Panc1 (cell line): ENCODE measurements at regions not wholly inside any gene's neighbourhood (a gene's known extent, or its start where the extent isn't known, plus 50 kb on each side); places are given as distances from the start of the nearest gene placed in this dataset.

Experiments used
- POLR2AphosphoS5 ChIP-seq: IDR thresholded peaks from 2 replicates; pipeline ENCODE4 v1.6.1; 2012; ENCODE audit warnings: mild to moderate bottlenecking, low read depth, low read length, moderate library complexity
- TCF7L2 ChIP-seq: IDR thresholded peaks from 2 replicates; pipeline ENCODE4 v1.6.1; 2011; ENCODE audit warnings: mild to moderate bottlenecking, low read depth, low read length, inconsistent platforms
- TF ChIP-seq, protein P1 (sequence below): fragments of 450-650 bp; IDR thresholded peaks from 2 replicates; pipeline ENCODE4 v1.5.1; 2017; ENCODE audit warnings: mild to moderate bottlenecking
- TF ChIP-seq, protein P2 (sequence below), 2 experiments: IDR thresholded peaks; 2 replicates each; pipeline ENCODE4 v1.6.1; 2011 to 2012; ENCODE audit warnings: low read depth in 2 of 2, control low read depth in 1 of 2, low read length in 1 of 2, mild to moderate bottlenecking in 1 of 2, moderate library complexity in 1 of 2; ENCODE audit not compliant: insufficient read depth in 1 of 2

- TF ChIP-seq, protein P1, sequence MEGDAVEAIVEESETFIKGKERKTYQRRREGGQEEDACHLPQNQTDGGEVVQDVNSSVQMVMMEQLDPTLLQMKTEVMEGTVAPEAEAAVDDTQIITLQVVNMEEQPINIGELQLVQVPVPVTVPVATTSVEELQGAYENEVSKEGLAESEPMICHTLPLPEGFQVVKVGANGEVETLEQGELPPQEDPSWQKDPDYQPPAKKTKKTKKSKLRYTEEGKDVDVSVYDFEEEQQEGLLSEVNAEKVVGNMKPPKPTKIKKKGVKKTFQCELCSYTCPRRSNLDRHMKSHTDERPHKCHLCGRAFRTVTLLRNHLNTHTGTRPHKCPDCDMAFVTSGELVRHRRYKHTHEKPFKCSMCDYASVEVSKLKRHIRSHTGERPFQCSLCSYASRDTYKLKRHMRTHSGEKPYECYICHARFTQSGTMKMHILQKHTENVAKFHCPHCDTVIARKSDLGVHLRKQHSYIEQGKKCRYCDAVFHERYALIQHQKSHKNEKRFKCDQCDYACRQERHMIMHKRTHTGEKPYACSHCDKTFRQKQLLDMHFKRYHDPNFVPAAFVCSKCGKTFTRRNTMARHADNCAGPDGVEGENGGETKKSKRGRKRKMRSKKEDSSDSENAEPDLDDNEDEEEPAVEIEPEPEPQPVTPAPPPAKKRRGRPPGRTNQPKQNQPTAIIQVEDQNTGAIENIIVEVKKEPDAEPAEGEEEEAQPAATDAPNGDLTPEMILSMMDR, result no peak
- TF ChIP-seq POLR2AphosphoS5, result no peak
- TF ChIP-seq, protein P2, sequence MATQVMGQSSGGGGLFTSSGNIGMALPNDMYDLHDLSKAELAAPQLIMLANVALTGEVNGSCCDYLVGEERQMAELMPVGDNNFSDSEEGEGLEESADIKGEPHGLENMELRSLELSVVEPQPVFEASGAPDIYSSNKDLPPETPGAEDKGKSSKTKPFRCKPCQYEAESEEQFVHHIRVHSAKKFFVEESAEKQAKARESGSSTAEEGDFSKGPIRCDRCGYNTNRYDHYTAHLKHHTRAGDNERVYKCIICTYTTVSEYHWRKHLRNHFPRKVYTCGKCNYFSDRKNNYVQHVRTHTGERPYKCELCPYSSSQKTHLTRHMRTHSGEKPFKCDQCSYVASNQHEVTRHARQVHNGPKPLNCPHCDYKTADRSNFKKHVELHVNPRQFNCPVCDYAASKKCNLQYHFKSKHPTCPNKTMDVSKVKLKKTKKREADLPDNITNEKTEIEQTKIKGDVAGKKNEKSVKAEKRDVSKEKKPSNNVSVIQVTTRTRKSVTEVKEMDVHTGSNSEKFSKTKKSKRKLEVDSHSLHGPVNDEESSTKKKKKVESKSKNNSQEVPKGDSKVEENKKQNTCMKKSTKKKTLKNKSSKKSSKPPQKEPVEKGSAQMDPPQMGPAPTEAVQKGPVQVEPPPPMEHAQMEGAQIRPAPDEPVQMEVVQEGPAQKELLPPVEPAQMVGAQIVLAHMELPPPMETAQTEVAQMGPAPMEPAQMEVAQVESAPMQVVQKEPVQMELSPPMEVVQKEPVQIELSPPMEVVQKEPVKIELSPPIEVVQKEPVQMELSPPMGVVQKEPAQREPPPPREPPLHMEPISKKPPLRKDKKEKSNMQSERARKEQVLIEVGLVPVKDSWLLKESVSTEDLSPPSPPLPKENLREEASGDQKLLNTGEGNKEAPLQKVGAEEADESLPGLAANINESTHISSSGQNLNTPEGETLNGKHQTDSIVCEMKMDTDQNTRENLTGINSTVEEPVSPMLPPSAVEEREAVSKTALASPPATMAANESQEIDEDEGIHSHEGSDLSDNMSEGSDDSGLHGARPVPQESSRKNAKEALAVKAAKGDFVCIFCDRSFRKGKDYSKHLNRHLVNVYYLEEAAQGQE (IDR thresholded peaks at IDR 0.05; ENCODE audit: insufficient read depth in 1 of 2, low read depth in 2 of 2, low read length in 1 of 2), result no peak
- no peak for TF ChIP-seq TCF7L2
Measured at GRCh38 chr1:56439610-56440264, 139.6 kb downstream of the PLPP3 start.
